ENCODE measurements at regions not wholly inside any gene's neighbourhood (a gene's known extent, or its start where the extent isn't known, plus 50 kb on each side); places are given as distances from the start of the nearest gene placed in this dataset.
"Not testable (repeated sequence)": the region's sequence is repeated elsewhere in the genome, so short reads cannot be mapped to it uniquely, and the experiment has no call there.

GRCh38 chr19:5257155-5258045 lies 83.2 kb downstream of the PTPRS start:
- no peak for DNase-seq

GRCh38 chr19:5255602-5256231 lies 84.9 kb downstream of the PTPRS start:
- DNase-seq = no peak

GRCh38 chr19:5254944-5255343 lies 85.7 kb downstream of the PTPRS start:
- no peak for DNase-seq

- no peak for DNase-seq
Measured at GRCh38 chr19:5254543-5254942, 86.1 kb downstream of the PTPRS start.

GRCh38 chr19:5253406-5254110 lies 87.1 kb downstream of the PTPRS start:
- DNase-seq = no peak

- no peak for DNase-seq
Measured at GRCh38 chr19:5251096-5252065, 89.2 kb downstream of the PTPRS start.

- no peak for DNase-seq
Measured at GRCh38 chr19:5250127-5250659, 90.4 kb downstream of the PTPRS start.

- no peak for DNase-seq
Measured at GRCh38 chr19:5249526-5249925, 91.1 kb downstream of the PTPRS start.

- no peak for DNase-seq
Measured at GRCh38 chr19:5247957-5248705, 92.5 kb downstream of the PTPRS start.

- no peak for DNase-seq
Measured at GRCh38 chr19:5246554-5247155, 94.0 kb downstream of the PTPRS start.

- DNase-seq = no peak
Measured at GRCh38 chr19:5245631-5246553, 94.7 kb downstream of the PTPRS start.

- no peak for DNase-seq
Measured at GRCh38 chr19:5244351-5244750, 96.3 kb downstream of the PTPRS start.

- DNase-seq = no peak
Measured at GRCh38 chr19:5243878-5244277, 96.7 kb downstream of the PTPRS start.

GRCh38 chr19:5241896-5242295 lies 98.7 kb downstream of the PTPRS start:
- DNase-seq = not testable (repeated sequence)

- no peak for DNase-seq
Measured at GRCh38 chr19:5240011-5240410, 100.6 kb downstream of the PTPRS start.

- DNase-seq = no peak
Measured at GRCh38 chr19:5238700-5239099, 101.9 kb downstream of the PTPRS start.

- no peak for DNase-seq
Measured at GRCh38 chr19:5237939-5238480, 102.6 kb downstream of the PTPRS start.

GRCh38 chr19:5237190-5237780 lies 103.3 kb downstream of the PTPRS start:
- DNase-seq = no peak

All from fibroblast of skin of scalp (primary cell).